NOMO-1 treated with dmso at 0.1 percent for 144 hours (cell line): ENCODE measurements at regions not wholly inside any gene's neighbourhood (a gene's known extent, or its start where the extent isn't known, plus 50 kb on each side); places are given as distances from the start of the nearest gene placed in this dataset.

ENCODE experiments used
- DNase-seq: peaks from one replicate; lab custom pipeline; 2025; ENCODE audit not compliant: unreplicated experiment; lab: John Stamatoyannopoulos, UW

DNA sequence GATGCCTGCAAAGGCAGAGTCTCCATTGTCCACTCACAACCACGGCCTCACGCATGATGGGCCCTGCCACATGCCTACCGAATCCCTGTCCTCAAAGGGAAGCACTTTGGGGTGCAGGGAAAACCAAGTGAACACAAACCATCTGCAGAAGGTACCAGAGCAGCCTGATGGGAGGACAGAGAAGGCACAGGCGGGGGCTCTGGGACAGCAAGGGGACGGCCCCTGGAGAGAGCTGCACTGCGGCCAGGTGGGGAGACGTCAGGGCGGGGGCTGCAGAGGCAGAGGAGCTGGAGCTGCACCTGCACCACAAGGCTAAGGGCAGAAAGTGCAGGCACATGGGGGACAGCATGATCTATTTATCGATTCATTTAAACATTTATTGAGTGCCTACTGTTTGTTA lies 1056.0 kb downstream of the TBC1D22A start:
- DNase-seq: no peak

GRCh38 chr22:47817380-47817779 lies 1054.9 kb downstream of the TBC1D22A start:
- DNase-seq: no peak

- DNase-seq: no peak
These were observed 1054.4 kb downstream of the TBC1D22A start for GRCh38 chr22:47816863-47817210.

DNA sequence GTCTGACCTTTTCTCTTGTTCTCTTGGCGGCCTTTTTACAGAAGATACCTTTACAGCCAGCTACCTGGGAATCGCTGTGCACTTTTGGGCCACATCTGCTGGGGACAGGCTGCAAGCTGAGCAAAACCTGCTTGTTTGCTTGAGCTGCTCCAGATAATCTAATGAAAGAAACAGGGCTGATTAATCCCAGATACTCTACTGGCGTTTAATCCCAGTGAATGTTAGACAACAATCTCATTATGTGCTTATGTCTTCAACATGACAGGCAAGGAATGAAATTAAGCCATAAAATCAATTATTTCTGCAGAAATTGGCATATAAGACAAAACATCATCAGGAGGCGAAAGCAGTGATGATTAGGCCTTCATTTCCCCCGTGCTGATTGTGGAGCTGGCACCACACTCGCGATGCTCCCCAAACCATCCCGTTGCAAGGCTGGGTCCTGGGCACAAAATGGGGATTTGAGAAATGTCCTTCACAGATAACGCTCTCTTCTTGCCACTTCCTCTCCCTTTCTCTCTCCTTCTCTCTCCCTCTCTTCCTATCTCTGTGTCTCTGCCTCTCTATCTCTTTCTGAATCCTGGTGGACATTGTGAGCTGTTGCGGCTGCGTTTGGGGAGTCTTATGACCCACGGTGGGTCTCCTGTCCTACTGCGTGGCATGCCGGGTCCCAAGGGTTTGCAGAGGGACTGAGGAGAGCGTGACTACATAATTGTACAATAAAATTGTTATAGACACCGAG lies 1053.8 kb downstream of the TBC1D22A start:
- no peak for DNase-seq

DNA sequence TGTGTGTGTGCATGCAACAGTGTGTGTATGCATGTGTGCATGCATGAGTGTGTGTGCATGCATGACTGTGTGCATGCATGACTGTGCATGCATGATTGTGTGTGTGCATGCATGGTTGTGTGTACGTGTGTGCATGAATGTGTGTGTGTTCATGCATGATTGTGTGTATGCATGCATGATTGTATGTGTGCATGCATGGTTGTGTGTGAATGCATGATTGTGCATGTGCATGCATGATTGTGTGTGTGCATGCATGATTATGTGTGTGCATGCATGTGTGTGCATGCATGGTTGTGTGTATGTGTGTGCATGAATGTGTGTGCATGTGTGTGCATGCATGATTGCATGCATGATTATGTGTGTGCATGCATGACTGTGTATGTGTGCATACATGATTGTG lies 1052.0 kb downstream of the TBC1D22A start:
- no peak for DNase-seq

GRCh38 chr22:47813661-47814060 lies 1051.2 kb downstream of the TBC1D22A start:
- no peak for DNase-seq

GRCh38 chr22:47811971-47812370 lies 1049.5 kb downstream of the TBC1D22A start:
- no peak for DNase-seq

- DNase-seq: no peak
These were observed 1048.4 kb downstream of the TBC1D22A start for GRCh38 chr22:47810505-47811500.

DNA sequence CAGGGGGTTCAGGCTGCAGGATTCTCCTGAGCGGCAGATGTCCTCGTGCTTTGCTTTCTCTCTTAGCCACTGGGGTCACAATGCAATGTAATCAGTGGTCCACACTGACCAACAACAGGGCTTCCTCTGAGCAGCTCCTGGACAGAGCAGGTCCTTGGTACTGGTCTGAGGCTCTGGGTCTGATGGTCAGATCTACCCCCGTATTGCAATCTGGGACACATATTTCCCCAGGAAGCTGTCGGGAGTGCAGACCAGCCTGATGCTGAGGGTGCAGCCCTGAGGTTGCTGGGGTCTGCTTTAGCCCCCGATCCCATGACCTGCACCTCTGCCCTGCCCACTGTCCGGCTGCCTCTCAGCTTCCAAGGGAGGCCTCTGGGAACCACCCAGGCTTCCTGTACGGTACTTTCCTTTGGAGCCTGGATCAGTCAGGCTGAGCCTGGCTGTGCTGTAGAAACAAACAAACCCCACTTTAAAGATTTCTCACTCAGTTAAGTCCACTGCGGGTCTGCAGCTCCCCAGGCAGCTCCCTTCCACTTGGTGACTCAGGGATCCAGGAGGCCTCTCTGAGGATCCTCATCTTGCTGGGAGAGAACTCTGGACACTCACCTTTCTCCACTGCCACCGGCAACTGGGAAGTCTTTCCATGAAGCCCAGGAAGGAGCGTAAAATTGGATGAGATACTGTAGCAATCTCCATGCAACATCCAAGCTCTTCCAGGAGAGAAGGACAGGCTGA lies 1046.6 kb downstream of the TBC1D22A start:
- no peak for DNase-seq

- no peak for DNase-seq
These were observed 1045.8 kb downstream of the TBC1D22A start for GRCh38 chr22:47808236-47808635.

GRCh38 chr22:47807506-47807905 lies 1045.1 kb downstream of the TBC1D22A start:
- DNase-seq: no peak

GRCh38 chr22:47806894-47807293 lies 1044.4 kb downstream of the TBC1D22A start:
- DNase-seq: no peak

DNA sequence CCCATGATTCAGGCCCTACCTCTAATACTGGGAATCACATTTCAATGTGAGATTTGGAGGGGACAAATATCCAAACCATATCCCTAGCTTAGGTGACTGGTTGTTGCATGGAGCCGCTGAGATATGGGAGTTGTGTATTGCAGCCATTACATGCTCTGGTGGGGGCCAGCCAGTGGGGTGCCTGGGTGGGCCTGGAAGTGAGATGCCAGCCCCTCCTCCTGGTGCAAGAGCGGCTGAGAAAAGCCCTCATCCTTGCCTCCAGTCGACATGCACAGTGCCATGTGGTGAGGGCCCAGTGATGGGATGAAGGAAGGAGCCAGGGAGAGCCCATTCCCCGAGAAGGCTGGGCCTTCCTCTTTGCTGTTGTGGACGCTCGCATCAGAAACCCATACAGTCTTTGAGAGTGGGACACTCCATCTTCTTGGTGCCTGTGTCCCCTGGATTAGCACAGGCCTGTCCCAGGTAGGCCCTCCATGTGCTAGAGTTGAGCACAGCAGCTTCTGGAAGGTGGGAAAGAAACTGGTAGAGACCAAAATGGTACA lies 1043.0 kb downstream of the TBC1D22A start:
- no peak for DNase-seq

DNA sequence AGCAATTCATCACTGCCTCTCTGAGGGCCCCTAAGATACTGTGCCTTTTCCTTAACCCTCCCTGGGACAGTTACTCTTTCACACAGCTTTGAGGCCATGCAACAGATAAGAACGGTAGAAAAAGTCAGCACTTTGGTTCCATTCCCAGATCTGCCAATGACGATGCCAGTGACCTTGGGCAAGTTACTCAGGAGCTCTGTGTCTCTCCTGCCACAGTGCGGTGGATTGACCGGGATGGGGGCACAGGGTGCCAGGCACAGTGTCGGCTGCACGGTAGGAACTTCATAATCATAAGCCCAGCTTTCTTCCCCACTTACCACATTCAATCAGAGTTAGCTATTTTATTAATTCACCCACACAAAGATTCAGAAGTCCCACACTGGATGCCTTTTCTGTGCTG lies 1041.8 kb downstream of the TBC1D22A start:
- no peak for DNase-seq

DNA sequence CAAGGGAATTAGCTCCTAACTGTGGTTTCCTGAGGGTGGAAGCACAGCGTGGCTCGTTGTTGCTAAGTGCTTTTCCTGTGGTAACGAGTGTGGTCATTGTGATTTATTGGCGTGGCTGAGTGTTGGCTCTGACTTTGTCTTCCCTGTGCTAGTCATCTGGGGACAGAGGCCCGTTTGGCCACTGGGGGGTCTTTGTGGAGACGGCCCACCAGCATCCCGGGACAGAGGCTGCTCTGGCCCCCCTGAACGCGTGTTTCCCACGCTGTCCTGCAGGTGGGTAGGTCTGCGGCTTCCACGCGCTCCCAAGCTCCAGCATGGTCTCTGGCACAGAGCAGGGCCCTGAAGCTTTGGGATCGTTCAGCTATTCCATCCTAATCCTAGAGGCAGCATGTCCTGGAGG lies 1040.0 kb downstream of the TBC1D22A start:
- no peak for DNase-seq

DNA sequence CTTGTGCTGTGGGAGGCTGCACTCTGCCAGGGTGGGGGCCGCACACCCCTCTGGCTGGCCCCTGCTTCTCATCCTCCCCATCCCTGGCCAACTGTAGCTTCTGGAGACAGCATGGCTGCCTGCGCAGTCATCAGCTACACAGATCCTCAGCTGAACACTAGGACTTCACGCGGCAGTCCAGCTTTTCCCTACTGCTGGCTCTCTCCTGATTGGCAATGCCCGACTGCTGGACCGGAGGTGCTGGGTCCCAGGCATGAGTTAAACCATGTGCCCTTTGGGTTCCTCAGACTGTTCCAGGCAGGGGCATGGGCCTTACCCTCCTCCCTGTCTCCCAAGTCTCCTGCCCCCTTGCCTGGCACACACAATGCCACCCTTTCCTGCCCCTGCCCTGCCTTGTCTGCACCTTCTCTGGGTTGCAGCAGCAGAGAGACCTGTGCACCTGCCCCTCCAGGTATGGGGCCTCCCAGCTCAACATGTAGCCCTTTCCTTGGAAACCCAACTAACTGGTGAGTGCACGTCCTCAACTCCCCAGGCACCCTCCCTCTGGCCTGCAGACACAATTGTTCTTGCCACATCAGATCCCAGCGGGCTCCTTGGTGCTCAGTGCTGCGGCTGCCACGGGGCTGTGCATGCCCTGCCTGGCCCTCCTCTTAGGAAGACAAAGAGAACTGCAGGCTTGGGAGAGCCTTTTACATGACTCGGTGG lies 1039.2 kb downstream of the TBC1D22A start:
- DNase-seq: no peak

- no peak for DNase-seq
These were observed 1035.8 kb downstream of the TBC1D22A start for GRCh38 chr22:47798229-47798628.

DNA sequence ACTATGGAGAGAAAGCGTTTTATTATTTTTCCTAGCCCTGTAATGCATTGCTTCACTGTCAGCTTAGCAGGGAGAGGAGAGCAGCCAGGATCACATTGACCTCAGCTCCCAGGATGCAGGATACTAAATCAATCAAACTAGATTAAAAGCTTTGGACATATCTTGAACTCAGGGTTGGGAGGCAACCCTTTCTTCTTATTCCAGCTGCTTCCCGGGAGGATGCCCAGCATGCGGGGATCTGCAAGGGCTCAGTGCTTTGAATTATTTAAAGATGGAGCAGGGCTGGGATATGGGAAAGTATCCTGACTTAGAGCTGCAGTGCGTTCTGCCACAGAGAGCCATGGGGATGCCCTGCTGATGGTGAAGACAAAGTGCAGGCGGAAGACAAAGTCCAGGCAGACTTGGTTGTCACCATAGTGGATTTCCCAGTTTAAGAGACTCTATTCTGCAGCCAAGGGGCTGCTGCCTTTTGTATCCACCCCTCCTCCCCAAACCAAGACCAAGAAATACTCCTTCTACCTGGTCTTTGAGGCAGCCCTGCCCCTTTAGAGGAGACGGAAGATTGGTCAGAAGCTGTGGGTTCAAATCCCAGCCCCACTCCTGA lies 1035.0 kb downstream of the TBC1D22A start:
- no peak for DNase-seq

DNA sequence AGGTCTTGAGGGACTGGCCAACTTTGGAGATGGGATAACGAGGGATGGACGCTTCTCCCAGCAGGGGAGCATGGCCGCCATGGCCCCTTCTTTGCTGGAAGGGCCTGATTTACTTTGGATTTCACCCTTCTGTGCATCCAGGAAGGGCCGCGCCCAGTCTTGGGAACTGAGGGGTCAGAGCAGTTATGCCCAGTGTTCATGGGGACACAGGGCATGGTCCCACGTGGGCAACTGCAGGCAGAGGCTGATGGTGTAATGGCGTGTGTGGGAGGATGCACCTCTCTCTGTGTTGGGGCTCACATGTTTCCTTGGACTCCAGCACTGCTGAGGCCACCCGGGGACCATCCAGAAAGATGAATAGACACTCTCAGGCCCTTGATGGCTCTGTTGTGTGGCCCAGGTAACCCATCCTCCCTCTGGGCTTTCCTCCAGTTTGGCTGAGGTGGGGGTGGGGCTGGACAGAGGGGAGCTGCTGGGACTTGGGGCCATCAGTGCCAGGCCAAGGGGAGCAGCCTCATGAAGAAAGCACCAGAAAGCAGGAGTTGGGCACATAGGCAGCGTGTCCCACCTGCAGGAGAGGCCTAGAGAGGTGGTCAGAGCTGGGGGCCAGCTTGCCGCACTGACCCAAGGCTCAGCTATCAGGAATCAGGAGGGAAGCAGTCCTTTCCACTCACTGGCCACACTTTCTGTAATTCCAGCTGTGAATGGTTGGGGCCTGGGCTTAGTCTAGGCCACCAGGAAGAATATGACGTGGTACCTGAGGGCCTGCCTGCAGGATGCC lies 1033.9 kb downstream of the TBC1D22A start:
- DNase-seq: no peak
